Transverse colon (tissue), 4 donors: ENCODE measurements at regions not wholly inside any gene's neighbourhood (a gene's known extent, or its start where the extent isn't known, plus 50 kb on each side); places are given as distances from the start of the nearest gene placed in this dataset.

Source experiments
- EP300 ChIP-seq: sonication (generic); formaldehyde crosslinking; IDR thresholded peaks from one replicate; pipeline ENCODE4 v1.6.1; 2017; ENCODE audit warnings: antibody characterized with exemption, low read depth
- POLR2A ChIP-seq: fragments of 450-650 bp; IDR thresholded peaks from one replicate; pipeline ENCODE4 v1.6.1; 2016; ENCODE audit warnings: antibody characterized with exemption, mild to moderate bottlenecking, moderate library complexity
- POLR2AphosphoS5 ChIP-seq, 3 donors: sonication (generic); formaldehyde crosslinking; IDR thresholded peaks; one replicate each; pipeline ENCODE4 v1.6.1; 2016; ENCODE audit warnings: antibody characterized with exemption in 3 of 3
- TF ChIP-seq, protein P1 (sequence below), 5 experiments: fragments of 200-600 bp in 3 of 5; fragments of 450-650 bp in 2 of 5; sonication (generic) in 3 of 5; IDR thresholded peaks; 1 replicate in 2 of 5; 2 replicates in 3 of 5; pipeline ENCODE4 v1.5.1; 2016 to 2017; ENCODE audit warnings: antibody characterized with exemption in 5 of 5, inconsistent platforms in 3 of 5, mild to moderate bottlenecking in 2 of 5, moderate library complexity in 1 of 5

DNA sequence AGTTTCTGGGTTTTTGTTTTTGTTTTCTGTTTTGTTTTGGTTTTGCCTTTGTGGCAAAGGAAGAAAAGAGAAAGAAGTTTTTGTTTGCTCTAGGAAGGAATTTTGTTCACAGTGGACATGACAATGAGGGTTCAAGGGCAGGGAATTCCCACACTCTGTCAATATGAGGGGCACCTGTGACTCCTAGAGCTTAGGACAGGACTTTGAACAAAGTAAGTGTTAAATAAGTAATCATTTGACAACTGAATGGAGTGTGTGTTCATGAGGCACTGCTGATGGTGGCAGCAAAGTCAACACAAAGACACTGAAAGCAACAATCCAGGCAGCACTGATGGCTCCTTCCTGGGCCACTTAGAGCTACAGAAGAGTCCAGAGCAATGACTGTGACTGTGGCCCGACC is 1381.1 kb upstream of the LRRTM3 start:
- TF ChIP-seq, protein P1, sequence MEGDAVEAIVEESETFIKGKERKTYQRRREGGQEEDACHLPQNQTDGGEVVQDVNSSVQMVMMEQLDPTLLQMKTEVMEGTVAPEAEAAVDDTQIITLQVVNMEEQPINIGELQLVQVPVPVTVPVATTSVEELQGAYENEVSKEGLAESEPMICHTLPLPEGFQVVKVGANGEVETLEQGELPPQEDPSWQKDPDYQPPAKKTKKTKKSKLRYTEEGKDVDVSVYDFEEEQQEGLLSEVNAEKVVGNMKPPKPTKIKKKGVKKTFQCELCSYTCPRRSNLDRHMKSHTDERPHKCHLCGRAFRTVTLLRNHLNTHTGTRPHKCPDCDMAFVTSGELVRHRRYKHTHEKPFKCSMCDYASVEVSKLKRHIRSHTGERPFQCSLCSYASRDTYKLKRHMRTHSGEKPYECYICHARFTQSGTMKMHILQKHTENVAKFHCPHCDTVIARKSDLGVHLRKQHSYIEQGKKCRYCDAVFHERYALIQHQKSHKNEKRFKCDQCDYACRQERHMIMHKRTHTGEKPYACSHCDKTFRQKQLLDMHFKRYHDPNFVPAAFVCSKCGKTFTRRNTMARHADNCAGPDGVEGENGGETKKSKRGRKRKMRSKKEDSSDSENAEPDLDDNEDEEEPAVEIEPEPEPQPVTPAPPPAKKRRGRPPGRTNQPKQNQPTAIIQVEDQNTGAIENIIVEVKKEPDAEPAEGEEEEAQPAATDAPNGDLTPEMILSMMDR (IDR thresholded peaks at IDR 0.05), result no peak
- TF ChIP-seq POLR2A (no peak), EP300 (no peak), POLR2AphosphoS5 (IDR thresholded peaks at IDR 0.05) (no peak)
